ENCODE measurements at regions not wholly inside any gene's neighbourhood (a gene's known extent, or its start where the extent isn't known, plus 50 kb on each side); places are given as distances from the start of the nearest gene placed in this dataset.

DNA sequence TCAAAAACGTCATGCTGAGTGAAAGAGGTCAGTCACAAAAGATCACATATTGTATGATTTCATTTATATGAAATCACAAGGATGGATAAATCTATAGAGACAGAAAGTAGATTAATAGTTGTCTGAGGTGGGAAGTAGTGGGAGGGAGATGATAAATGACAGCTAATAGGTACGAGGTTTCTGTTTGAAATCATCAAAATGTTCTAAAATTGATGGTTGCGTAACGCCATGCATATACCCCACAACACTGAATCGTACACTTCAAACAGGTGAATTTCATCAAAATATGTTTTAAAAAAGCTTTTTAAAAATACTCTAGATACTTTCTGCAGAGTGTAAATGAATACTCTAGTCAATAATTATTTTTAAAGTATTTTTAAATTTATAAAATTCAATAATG, 303.0 kb upstream of the STAC start:
- TF ChIP-seq, protein P1, sequence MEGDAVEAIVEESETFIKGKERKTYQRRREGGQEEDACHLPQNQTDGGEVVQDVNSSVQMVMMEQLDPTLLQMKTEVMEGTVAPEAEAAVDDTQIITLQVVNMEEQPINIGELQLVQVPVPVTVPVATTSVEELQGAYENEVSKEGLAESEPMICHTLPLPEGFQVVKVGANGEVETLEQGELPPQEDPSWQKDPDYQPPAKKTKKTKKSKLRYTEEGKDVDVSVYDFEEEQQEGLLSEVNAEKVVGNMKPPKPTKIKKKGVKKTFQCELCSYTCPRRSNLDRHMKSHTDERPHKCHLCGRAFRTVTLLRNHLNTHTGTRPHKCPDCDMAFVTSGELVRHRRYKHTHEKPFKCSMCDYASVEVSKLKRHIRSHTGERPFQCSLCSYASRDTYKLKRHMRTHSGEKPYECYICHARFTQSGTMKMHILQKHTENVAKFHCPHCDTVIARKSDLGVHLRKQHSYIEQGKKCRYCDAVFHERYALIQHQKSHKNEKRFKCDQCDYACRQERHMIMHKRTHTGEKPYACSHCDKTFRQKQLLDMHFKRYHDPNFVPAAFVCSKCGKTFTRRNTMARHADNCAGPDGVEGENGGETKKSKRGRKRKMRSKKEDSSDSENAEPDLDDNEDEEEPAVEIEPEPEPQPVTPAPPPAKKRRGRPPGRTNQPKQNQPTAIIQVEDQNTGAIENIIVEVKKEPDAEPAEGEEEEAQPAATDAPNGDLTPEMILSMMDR (IDR thresholded peaks at IDR 0.05) = no peak
- no peak for TF ChIP-seq POLR2A (IDR thresholded peaks at IDR 0.05)
